DND-41 (cell line): ENCODE measurements at regions not wholly inside any gene's neighbourhood (a gene's known extent, or its start where the extent isn't known, plus 50 kb on each side); places are given as distances from the start of the nearest gene placed in this dataset.

ENCODE experiments used
- ATAC-seq: fragments of 200-7000 bp; cut with Tn5 transposase; 3 replicates; pipeline ENCODE4 v1.9.1; 2021; ENCODE audit warnings: low read depth; ENCODE audit not compliant: insufficient read depth
- DNase-seq: peaks from one replicate; pipeline ENCODE4 v3.0.0-alpha.2; 2020
- H2AFZ ChIP-seq: 2 replicates; pipeline ENCODE4 v1.6.0; 2012; ENCODE audit warnings: low read depth, low read length
- H3K27ac ChIP-seq: 2 replicates; pipeline ENCODE4 v1.5.1; 2012; ENCODE audit warnings: low read length, inconsistent platforms
- H3K27me3 ChIP-seq: fragments of 200-600 bp; sonication (generic); 2 replicates; pipeline ENCODE4 v1.6.0; 2012; ENCODE audit warnings: low read length, mild to moderate bottlenecking, inconsistent platforms; ENCODE audit not compliant: insufficient read depth, poor library complexity
- H3K36me3 ChIP-seq: 2 replicates; pipeline ENCODE4 v1.5.1; 2012; ENCODE audit warnings: low read length, inconsistent platforms; ENCODE audit not compliant: insufficient read depth
- H3K4me1 ChIP-seq: 2 replicates; pipeline ENCODE4 v1.5.1; 2012; ENCODE audit warnings: mild to moderate bottlenecking, low read length; ENCODE audit not compliant: insufficient read depth
- H3K4me2 ChIP-seq: 2 replicates; pipeline ENCODE4 v1.6.0; 2012; ENCODE audit warnings: mild to moderate bottlenecking, moderate library complexity, low read length, inconsistent platforms; ENCODE audit not compliant: insufficient read depth
- H3K4me3 ChIP-seq, 2 experiments: fragments of 200-600 bp in 1 of 2; shearing (Covaris generic) in 1 of 2; 2 replicates each; pipeline ENCODE4 v1.5.1; 2012 to 2016; ENCODE audit warnings: inconsistent platforms in 2 of 2, low read length in 2 of 2, mild to moderate bottlenecking in 2 of 2, low read depth in 1 of 2, moderate library complexity in 1 of 2
- H3K79me2 ChIP-seq: 2 replicates; pipeline ENCODE4 v1.6.0; 2012; ENCODE audit warnings: low read length, inconsistent platforms; ENCODE audit not compliant: insufficient read depth
- H3K9ac ChIP-seq: 2 replicates; pipeline ENCODE4 v1.6.0; 2012; ENCODE audit warnings: low read depth, mild to moderate bottlenecking, inconsistent platforms, low read length, moderate library complexity
- H3K9me3 ChIP-seq: 2 replicates; pipeline ENCODE4 v1.5.1; 2012; ENCODE audit warnings: low read length, moderate library complexity, mild to moderate bottlenecking, inconsistent platforms; ENCODE audit not compliant: insufficient read depth, severe bottlenecking
- H4K20me1 ChIP-seq: 2 replicates; pipeline ENCODE4 v1.6.0; 2012; ENCODE audit warnings: low read length; ENCODE audit not compliant: insufficient read depth
- EZH2 ChIP-seq: IDR thresholded peaks from 3 replicates; pipeline ENCODE4 v1.6.1; 2012; ENCODE audit warnings: borderline replicate concordance, low read depth, mild to moderate bottlenecking, moderate library complexity, low read length, inconsistent platforms; ENCODE audit not compliant: severe bottlenecking
- TF ChIP-seq, protein P1 (sequence below): IDR thresholded peaks from 2 replicates; pipeline ENCODE4 v1.5.1; 2012; ENCODE audit warnings: borderline replicate concordance, low read length, moderate library complexity, mild to moderate bottlenecking; ENCODE audit not compliant: poor library complexity, severe bottlenecking; ENCODE audit errors: extremely low read depth

GRCh38 chr15:39336926-39337325 is 244.0 kb upstream of the THBS1 start:
- Histone ChIP-seq H4K20me1 (no peaks in the 10 kb centered on the region), H3K27me3 (no peaks in the 10 kb centered on the region), H3K9me3 (no peaks in the 10 kb centered on the region), H3K4me1 (no peaks in the 10 kb centered on the region), H3K79me2 (no peaks in the 10 kb centered on the region), H3K36me3 (no peaks in the 10 kb centered on the region), H3K9ac (no peak overlapping the region), H3K27ac (no peak overlapping the region), H2AFZ (no peak overlapping the region), H3K4me2 (no peak overlapping the region), H3K4me3 (no peak overlapping the region)
- TF ChIP-seq EZH2: no peak
- TF ChIP-seq, protein P1, sequence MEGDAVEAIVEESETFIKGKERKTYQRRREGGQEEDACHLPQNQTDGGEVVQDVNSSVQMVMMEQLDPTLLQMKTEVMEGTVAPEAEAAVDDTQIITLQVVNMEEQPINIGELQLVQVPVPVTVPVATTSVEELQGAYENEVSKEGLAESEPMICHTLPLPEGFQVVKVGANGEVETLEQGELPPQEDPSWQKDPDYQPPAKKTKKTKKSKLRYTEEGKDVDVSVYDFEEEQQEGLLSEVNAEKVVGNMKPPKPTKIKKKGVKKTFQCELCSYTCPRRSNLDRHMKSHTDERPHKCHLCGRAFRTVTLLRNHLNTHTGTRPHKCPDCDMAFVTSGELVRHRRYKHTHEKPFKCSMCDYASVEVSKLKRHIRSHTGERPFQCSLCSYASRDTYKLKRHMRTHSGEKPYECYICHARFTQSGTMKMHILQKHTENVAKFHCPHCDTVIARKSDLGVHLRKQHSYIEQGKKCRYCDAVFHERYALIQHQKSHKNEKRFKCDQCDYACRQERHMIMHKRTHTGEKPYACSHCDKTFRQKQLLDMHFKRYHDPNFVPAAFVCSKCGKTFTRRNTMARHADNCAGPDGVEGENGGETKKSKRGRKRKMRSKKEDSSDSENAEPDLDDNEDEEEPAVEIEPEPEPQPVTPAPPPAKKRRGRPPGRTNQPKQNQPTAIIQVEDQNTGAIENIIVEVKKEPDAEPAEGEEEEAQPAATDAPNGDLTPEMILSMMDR: no peak
- ATAC-seq: no peak
- DNase-seq: no peak

DNA sequence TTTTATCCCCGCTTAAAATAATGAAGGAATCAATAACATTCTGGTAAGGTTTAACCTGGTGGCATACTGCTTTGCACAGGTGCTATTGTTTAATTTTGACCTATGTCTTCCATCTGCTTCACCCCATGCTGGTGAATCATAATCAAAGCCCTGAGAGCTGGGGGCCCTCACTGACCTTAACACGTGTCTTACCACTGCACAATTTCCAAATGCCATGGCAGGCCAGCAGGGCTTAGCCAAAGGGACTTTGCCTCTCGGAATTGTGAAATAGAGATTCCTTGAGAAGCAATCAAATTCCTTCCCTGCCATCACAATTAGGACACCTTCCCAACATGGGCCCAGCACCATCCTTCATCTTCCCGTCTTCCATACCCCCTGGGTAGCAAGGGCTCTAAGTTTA is 242.6 kb upstream of the THBS1 start:
- Histone ChIP-seq H3K9me3 (no peaks in the 10 kb centered on the region), H3K27ac (no peak overlapping the region), H2AFZ (no peak overlapping the region), H4K20me1 (no peaks in the 10 kb centered on the region), H3K9ac (no peak overlapping the region), H3K79me2 (no peaks in the 10 kb centered on the region), H3K4me1 (no peaks in the 10 kb centered on the region), H3K4me2 (no peak overlapping the region), H3K27me3 (no peaks in the 10 kb centered on the region), H3K4me3 (no peak overlapping the region), H3K36me3 (no peaks in the 10 kb centered on the region)
- no peak for TF ChIP-seq EZH2
- TF ChIP-seq, protein P1: no peak
- no peak for DNase-seq
- ATAC-seq: no peak

- Histone ChIP-seq H3K4me3 (no peak overlapping the region), H4K20me1 (no peaks in the 10 kb centered on the region), H3K9me3 (no peaks in the 10 kb centered on the region), H3K9ac (no peak overlapping the region), H3K27ac (no peak overlapping the region), H3K79me2 (no peaks in the 10 kb centered on the region), H3K4me2 (no peak overlapping the region), H3K4me1 (no peaks in the 10 kb centered on the region), H2AFZ (no peak overlapping the region), H3K27me3 (no peaks in the 10 kb centered on the region), H3K36me3 (no peaks in the 10 kb centered on the region)
- no peak for TF ChIP-seq EZH2
- TF ChIP-seq, protein P1: no peak
- DNase-seq: no peak
- no peak for ATAC-seq
Measured at GRCh38 chr15:39340903-39341645, 239.8 kb upstream of the THBS1 start.
